Activated CD4-positive, alpha-beta T cell treated with anti-CD3 and anti-CD28 coated beads, Interleukin-10, Interleukin-2, amounts not matched to agents 100 ng/mL and 50 ng/mL, durations not matched to agents 16 hours and 8 hours (primary cell): ENCODE measurements at regions not wholly inside any gene's neighbourhood (a gene's known extent, or its start where the extent isn't known, plus 50 kb on each side); places are given as distances from the start of the nearest gene placed in this dataset.

Experiments used
- DNase-seq: peaks from one replicate; pipeline ENCODE4 v3.0.0-alpha.2; 2020

- DNase-seq: no peak
Measured at GRCh38 chr3:181660337-181660736, 51.4 kb upstream of the SOX2 start.

GRCh38 chr3:181637456-181637855, 74.3 kb upstream of the SOX2 start:
- no peak for DNase-seq

GRCh38 chr3:181637056-181637455, 74.7 kb upstream of the SOX2 start:
- no peak for DNase-seq

- no peak for DNase-seq
Measured at GRCh38 chr3:181635141-181635540, 76.6 kb upstream of the SOX2 start.

GRCh38 chr3:181633556-181633955, 78.2 kb upstream of the SOX2 start:
- no peak for DNase-seq

- no peak for DNase-seq
Measured at GRCh38 chr3:181631901-181632300, 79.8 kb upstream of the SOX2 start.

- DNase-seq: no peak
Measured at GRCh38 chr3:181630853-181631252, 80.9 kb upstream of the SOX2 start.

- no peak for DNase-seq
Measured at GRCh38 chr3:181629711-181630110, 82.0 kb upstream of the SOX2 start.

- DNase-seq: no peak
Measured at GRCh38 chr3:181629029-181629428, 82.7 kb upstream of the SOX2 start.

GRCh38 chr3:181628384-181628783, 83.3 kb upstream of the SOX2 start:
- no peak for DNase-seq

GRCh38 chr3:181626036-181626435, 85.7 kb upstream of the SOX2 start:
- no peak for DNase-seq

GRCh38 chr3:181623924-181624694, 87.6 kb upstream of the SOX2 start:
- DNase-seq: no peak

- no peak for DNase-seq
Measured at GRCh38 chr3:181622365-181622764, 89.4 kb upstream of the SOX2 start.

- no peak for DNase-seq
Measured at GRCh38 chr3:181619897-181620296, 91.8 kb upstream of the SOX2 start.

GRCh38 chr3:181618260-181618659, 93.5 kb upstream of the SOX2 start:
- DNase-seq: no peak

- no peak for DNase-seq
Measured at GRCh38 chr3:181616088-181617070, 95.3 kb upstream of the SOX2 start.

- no peak for DNase-seq
Measured at GRCh38 chr3:181615666-181616065, 96.1 kb upstream of the SOX2 start.

GRCh38 chr3:181614878-181615277, 96.8 kb upstream of the SOX2 start:
- no peak for DNase-seq

- no peak for DNase-seq
Measured at GRCh38 chr3:181613813-181614212, 97.9 kb upstream of the SOX2 start.

- DNase-seq: no peak
Measured at GRCh38 chr3:181613191-181613590, 98.5 kb upstream of the SOX2 start.

GRCh38 chr3:181610973-181611265, 100.8 kb upstream of the SOX2 start:
- DNase-seq: no peak

- DNase-seq: no peak
Measured at GRCh38 chr3:181610083-181610972, 101.4 kb upstream of the SOX2 start.
